NCI-H1694 treated with DMSO at 0.1 percent for 48 hours (cell line): ENCODE measurements at regions not wholly inside any gene's neighbourhood (a gene's known extent, or its start where the extent isn't known, plus 50 kb on each side); places are given as distances from the start of the nearest gene placed in this dataset.
A peak's percentile ranks its signal among the peaks of the same experiment; 100 is the strongest.

Source experiments
- DNase-seq: peaks from one replicate; lab custom pipeline; 2025; lab: John Stamatoyannopoulos, UW

DNA sequence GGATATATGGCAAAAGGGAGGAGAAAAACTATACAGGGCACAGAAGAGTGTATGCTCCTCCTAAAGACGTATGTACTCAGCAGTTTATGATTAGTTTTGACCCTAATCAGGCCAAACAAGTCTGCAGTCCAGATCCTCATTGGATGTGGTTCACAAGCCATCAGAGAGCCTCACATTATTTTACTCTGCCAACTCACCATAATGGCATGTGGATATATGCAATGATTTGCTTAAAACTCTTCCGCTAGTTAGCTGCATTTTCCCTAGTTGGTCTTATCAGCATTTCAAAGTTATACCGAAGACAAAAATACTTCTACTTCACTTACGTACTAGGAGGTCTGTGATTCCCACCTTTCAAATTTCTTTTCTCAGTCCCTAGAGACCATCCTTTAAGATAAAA lies 198.4 kb downstream of the CMPK2 start:
- DNase-seq = no peak

DNA sequence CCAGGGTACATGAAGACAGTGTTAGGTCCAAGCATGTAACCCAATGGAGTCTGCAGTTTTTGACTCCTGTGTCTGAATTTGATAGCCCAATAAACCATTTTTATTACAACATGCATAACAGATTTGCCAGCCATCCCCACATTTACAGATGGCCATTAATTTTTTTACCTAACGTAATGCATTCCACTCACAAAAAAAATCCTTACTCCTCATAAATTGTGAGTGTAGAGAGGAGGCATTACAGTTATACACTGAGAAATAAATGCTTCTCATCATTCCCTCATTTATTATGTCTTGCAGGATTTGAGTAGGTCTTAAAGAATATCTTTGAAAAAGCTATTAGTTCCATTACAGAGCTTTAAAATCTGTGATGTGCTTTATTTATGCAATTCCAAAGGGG lies 193.8 kb downstream of the CMPK2 start:
- no peak for DNase-seq

DNA sequence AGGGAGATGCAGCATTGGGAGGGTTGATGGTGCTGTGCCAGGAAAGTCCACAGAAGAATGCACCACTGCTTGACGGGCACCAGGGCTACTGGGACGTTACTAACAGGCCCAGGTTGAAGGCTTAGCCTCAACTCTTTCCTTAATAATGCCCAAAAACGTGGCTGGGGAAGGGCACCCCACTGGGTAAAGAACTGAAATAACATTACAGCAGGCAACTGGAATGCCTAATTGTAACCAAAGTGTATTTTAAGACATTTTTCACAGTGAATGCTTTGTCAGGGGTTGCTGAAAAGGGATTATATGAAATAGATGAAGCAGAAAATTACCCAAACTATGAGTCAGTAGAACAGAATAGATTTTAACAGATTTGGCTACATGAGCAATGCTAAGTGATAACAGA lies 191.3 kb downstream of the CMPK2 start:
- no peak for DNase-seq

DNA sequence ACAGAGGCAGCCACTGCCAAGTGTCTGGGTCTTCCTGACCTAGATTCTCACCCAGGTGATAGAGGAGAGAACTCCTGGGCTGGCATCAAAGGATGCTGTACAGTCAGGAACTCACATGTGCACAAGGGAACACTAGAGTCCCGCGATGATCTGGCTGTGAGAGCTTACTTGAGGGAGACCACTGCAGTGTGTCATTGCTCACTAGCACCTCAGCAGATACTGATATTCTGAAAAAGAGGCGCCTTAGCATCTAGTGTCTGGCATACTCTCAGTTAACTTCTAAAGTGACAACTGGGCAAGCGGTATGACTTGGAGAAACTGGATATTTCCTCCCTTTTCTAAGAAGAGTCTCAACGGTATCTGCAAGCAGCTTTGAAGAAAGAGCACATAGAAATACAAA lies 189.9 kb downstream of the CMPK2 start:
- no peak for DNase-seq

DNA sequence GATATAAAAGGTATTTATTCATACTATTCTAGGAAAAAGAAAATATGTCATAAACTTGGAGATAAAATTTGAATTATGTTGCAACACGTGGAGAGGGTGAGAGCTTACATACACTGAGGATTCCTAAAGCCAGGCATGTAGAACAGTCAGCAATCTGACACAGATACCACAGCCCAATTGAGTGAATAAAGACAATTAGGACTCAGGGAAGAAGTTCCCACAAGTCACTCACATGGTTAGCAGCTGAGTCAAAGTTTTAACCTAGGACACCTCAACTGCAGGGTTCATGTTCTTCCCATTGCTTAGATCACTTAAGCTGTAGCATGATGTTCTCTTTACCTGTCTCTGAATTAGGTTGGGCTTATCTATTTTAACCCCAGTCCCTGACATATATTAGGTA lies 189.5 kb downstream of the CMPK2 start:
- DNase-seq = no peak

DNA sequence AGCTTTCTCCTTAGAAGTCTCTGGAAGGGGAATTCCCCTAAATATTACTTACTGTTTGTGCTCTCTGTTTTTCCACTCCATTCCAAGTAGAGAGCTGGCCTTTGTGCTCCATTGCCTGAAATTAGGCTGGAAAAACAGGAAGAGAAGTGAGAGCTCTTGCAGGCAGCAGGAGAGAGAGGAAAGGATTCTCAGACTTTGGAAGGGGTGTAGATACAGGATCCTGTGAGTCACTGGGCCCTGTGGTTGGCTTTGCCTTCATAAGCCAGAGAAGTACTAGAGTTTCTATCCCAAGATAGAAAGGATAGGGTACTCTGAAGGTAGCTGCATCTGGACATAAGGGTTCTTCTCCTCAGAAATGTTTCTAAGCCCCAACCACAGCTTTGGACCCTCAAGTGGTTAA lies 188.9 kb downstream of the CMPK2 start:
- no peak for DNase-seq

DNA sequence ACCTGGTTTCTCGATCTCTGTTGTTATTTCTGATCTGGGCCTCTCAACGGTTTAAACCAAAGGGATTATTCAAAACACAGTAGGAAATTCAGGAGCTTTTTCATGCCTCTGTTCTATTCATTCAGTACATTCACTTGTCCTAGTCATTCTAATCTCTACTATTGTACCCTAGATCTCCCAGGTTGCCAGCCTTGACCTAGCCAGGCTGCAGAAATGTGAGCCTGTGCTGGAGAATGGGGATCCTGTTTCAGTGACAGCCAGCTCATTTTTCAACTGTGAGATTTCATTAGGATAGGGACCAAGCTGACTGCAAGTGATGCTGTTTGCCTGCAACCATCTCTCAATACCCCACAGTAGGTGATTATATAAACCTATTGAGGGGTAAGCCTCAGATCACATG lies 186.2 kb downstream of the CMPK2 start:
- no peak for DNase-seq

DNA sequence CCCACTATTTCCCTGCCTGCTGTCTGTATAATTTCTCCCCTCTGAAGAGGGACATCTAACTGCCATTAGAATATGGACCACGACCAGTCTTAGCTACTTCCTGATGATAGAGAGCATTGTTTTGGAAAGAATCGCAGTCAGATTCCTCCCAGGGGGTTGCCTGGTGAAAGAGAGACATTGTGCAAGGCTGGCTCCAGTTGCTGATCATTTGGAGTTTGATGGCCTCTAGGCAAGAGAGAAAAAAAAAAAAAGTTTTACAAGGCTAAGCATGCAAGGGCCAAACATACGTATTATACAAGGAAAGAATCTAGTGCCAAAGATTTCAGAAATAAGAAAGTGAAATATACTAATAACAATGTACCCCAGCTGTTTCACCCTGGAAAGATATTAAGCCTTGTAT lies 182.2 kb downstream of the CMPK2 start:
- DNase-seq = no peak

DNA sequence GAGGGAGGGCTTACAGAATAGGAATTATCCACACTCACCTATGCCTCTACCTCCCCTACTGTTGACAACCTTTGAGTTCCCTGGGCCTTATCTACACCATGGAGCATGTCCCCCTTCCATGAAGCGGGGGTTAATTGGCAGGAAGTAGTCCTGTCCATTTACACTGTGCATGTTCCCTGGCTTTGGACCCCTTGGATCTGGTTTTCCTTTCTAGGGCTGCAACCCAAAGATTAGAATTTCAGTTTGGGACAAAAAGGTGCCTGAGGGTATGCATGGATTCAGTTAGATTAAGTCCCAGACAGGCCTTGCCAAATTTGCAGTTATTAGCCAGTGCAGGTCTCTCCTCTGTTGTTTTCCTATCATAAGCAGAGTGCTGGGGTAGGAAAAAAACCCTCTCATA lies 180.3 kb downstream of the CMPK2 start:
- DNase-seq = no peak

DNA sequence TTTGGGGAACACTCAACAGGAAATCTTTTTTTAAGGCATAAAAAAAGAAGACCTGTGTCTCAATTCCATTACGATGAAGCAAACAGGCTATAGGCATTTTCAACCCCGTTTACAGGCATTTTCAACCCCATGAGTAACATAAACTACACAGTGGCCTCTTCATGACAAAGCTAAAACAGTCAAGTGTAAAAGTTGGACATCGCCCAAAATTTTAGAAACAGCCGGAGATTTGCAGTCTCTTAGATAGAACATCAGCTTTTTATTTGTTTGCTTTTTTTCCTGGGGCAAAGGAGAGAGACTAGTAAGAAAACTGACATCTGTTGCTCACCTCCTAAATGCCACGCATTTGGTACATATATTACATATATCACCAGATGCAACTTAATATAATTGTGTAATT lies 173.7 kb downstream of the CMPK2 start:
- peak; percentile 70 for DNase-seq

DNA sequence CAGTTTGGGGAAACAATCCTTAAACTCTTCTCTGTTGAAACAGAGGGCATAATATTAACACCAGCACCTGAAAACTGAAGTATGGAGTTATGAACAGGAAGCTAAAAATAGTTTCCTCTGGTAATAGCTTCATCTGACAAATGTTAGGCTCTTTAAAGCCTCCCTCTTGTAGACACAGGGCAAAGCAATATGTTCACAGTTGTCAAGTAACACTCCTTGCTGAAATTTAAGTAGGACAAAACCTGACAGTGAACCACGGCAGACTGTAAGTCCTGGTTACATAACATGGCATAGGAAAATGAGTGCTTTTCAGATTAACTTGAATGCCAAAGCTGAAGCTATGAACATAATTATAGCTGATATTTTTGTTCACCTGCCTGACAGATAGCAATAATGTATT lies 172.9 kb downstream of the CMPK2 start:
- DNase-seq = no peak

DNA sequence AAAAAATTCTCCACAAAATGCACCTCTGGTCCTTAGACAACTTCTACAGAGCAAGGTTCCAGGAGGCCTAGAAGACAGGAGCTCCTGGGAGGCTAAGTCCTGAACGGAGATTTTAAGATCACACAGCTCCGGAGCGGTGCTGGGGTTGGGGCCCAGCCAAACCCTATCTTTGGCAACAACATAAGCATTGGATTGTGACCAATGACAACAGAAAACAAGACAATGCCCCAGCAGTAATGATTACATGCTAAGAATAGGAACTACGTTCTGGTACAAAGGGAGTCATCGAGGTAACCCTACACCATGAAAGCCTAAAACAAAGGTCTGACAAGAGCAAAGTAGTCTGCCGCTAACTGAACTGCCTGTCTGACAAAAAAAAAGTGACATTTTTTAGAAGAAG lies 171.2 kb downstream of the CMPK2 start:
- DNase-seq = no peak

DNA sequence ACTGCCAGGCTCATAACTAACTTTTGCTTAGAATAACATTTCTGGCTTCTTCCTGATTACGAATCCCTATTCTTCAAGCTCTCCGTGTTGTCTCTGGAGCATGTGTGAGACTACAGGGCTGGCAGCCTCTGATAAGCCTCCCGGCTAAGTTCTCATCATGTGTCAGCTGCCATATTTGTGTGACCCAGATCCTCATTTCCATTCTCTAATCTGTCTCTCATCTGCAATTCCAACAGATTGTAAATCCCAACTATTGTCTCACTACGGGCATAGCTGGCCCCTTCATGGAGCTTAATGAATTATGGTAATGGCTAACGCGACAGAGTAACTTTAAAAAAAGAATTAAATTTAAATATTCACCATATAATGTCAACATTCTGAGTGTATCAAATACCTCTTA lies 165.4 kb downstream of the CMPK2 start:
- no peak for DNase-seq

DNA sequence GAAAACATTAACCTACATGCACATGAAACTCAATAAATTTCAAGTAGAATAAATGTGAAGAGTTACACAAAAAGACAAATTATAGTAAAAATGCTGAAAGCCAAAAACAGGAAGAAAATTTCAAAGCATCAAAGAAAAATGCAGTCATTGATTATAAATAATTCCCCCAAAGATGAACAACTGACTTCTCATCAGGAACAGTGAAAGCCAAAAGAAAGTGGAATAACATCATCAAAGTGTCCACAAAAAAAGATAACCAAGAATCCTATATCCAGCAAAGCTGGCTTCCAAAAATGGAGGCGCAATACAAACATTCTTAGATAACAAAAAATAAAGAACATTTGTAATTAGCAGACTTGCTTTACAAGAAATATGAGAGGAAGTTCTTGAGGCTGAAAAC lies 161.6 kb downstream of the CMPK2 start:
- no peak for DNase-seq

DNA sequence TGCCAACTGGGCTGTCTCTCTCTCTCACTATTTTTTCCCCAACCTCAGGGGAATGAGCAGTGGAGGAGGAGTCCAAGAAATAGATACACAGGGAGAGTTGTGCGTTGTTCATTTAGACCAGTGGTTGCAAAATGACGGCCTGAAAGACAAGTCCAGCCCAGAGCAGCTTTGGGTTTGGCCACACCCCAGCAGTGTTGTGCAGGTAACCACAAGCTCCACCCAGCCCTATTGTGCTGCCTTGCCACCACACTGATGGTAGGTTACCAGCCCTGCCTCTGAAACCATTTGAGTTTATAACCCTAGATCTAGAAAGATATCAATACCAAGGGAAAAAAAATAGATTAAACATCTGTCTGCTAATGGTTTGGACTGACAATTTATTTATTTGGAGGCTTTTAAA lies 144.3 kb downstream of the CMPK2 start:
- DNase-seq = no peak

DNA sequence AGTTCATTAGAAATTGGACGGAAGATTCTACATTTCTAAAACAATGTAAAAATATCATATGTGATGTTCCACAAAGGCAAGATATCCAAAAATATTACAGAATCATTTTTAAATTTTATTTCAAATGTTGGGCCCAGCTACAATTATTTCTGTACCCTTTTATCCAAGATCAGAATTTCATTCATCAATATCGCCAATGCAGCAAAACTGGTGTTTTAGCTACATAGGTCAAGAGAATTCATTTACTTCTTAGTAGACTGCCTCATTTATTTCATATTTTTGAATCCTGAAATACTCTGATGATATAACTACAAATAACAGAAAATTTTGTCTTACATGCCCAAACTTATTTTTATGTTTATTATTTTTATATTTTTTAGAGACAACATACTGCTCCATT lies 143.1 kb downstream of the CMPK2 start:
- DNase-seq = no peak

DNA sequence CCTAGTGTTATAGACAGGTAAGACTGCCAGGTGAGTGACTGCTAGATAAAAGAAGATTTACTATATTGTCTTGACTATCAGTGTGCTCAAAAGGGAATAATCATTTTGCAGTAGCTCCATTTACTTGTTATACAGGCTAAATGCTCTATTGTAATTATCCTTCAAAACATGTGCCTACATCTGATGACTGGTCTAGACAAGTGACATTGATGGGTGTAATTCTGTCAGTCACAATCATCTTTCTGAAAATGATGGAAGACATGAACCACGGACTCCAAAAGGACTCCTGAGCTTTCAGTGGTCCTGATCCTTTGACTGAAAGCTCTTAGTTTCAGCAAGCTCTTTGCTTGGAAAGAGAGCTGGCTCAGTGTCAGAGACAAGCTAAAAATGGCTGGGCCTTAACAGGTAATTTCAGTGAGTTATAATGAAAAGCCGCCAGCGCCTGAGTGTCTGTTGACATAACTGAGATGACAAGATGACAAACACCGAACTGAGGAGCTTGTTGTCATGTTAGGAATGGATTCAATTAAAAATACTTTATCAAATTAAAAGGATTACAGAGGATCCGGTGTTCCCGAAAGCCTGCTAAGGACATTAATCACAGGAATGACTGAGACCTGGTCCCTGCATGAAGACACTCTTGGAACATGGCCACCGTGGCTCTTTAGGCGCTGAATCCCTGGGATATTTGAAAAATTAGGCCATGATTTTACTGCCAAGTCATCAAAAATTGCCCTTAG lies 141.7 kb downstream of the CMPK2 start:
- no peak for DNase-seq

DNA sequence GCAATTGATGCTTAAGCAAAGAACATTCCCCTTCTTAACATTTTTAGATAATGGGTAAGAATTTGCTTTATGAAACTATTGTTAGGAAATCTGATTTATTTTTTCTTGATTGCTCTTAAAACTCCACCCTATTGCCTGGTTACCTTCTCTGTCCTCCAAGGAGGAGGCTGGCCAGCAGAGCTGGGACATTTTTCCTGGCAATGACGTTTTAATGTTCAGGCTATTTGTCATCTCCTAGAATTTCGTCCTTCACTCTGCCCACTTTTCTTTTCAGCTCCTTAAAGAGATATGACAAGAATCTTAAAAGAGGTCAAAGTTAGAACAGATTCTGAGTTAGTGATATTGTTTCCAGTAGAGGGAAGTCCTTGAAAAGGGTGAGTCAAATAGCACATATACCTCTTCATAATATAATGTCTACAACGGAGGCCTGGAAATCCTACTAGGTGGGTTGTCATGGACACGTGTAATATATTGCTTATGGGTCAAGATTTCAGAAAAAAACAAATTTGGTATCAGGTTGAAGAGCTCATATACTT lies 141.0 kb downstream of the CMPK2 start:
- no peak for DNase-seq

DNA sequence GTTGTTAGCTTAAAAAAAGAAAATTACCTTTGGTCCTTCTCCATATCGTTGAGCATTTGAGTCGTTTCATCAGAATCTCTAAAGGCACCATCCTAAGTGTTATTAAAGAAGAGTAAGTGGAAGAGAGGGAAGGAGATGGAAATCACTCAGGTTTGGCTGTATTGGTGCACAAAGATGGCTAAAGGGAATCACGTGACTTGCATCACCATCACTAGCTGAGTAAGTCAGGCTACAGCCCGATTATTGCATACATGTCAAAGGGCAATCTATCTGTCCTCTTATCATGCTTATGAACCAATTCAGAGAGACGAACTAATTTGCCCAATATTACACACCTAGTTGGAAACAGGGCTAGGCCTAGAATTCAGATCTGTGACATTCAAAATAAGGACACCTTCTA lies 137.6 kb downstream of the CMPK2 start:
- no peak for DNase-seq

DNA sequence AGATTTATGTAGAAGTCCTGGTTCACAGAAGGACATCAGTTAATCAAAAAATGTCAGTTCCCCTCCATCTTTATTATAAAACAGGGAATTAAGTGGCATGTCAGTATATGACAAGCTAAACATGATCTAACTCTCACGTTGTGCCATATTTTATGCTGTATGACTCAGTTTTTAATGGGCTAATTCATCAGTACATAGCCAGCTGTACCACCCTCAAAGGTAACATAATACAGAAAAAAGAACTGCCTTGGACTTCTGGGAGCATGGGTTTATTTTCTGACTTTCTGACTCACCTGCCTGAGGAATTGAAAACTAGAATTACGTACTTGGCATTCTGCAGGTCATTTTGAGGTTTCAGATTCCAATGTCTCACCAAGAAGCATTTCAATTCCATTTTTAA lies 135.7 kb downstream of the CMPK2 start:
- DNase-seq = no peak

DNA sequence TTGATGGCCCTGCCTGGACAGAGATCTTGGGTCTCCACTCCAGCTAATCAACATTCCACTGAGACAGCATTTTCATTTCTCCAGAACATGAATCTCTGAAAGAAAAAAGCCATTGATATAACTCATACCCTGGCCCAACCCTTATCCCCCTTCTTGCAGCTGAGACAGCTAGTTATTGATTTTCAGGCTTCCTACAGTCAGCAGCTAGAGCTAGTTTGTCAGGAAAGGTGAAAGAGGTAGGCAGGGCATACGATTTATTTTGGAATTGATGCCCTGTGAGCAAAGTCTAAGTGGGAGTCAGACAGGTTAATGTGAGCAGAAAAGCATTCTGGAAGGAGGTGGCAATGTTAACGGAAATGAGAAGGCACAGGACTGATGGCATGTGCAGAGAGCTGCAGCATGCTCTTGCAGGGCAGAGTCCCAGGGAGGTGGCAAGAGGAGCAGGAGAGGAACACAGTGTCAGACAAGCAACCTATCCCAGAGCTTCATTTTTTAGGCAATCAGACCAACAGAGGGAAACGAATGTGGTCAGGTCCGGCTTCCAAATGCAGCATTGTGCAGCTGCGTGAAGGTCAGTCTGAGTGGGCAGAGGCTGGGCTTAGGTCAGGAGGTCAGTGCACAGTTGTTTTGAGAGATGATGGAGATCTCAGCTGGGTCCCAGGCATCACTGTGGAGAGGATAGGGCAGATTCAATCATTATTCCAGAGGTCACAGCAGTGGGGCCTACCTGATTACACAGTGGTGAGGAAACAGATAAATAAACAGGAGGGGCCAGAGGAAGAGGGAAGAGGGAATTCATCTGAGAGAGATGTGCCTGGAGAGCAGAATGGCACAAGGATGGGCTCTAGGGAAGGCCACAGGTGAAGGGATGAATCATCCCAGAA lies 134.8 kb downstream of the CMPK2 start:
- DNase-seq = no peak

DNA sequence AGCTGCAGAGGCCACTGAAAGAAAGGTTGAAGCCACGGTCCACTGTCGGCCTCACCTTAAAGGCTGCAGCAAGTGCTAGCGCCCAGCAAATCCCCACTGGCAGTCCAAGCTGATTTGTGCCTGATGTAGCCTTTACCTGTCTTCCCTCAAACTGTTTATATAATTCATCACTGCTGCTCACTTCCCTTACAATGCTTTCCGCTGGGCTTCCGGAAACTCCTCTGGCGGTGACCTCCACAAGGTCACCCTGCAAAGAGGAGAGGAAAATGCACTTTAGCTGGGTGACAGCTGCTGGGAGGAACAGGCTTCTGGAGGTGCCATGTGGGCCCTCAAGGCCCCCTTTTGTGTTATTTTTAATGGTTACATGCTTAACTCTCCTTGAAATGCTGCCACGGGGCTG lies 126.2 kb downstream of the CMPK2 start:
- no peak for DNase-seq

DNA sequence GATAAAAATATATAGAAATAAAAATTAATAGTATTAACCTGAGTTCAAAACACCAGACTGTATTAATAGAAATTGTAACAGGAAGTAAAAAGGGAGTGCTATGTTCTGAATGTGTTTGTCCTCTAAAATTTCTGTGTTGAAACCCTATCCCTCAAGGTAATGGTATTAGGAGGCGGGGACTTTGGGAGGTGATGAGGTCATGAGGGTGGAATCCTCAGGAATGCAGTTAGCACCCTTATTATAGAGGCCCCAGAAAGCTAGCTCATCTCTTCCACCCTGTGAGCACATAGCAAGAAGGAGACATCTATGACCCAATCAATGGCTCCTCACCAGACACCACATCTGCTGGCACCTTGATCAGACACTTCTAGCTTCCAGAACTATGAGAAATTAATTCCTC lies 124.5 kb downstream of the CMPK2 start:
- DNase-seq = no peak
